HG03442 (cell line): ENCODE measurements at regions not wholly inside any gene's neighbourhood (a gene's known extent, or its start where the extent isn't known, plus 50 kb on each side); places are given as distances from the start of the nearest gene placed in this dataset.
A peak's percentile ranks its signal among the peaks of the same experiment; 100 is the strongest.

Experiments
- ATAC-seq: cut with Tn5 transposase; IDR thresholded peaks from one replicate; pipeline ENCODE4 v1.9.1; 2021; ENCODE audit warnings: mild to moderate bottlenecking, moderate library complexity; ENCODE audit not compliant: unreplicated experiment

GRCh38 chr18:72194072-72194471 lies 350.1 kb downstream of the CBLN2 start:
- no peak for ATAC-seq

DNA sequence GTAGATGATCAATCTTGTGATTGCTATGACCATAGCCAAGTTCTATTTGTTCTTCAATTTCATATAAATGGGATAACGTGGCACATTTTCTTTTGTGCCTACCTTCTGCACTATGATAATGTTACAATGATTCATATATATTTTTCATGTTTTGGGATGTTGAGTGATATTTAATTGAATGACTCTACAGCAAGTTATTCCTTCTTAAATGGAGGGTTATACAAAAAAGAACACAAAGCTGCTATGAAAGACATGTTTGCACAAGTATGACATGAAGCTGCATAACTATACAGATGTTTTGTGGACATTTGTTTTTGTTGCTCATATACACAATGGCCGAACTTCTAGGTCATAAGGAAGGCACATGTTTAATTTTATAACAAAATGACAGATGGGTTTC lies 356.2 kb downstream of the CBLN2 start:
- no peak for ATAC-seq

GRCh38 chr18:72181241-72181764 lies 362.8 kb downstream of the CBLN2 start:
- ATAC-seq = peak; percentile 77

GRCh38 chr18:72180689-72181088 lies 363.5 kb downstream of the CBLN2 start:
- ATAC-seq = no peak

GRCh38 chr18:72174972-72175649 lies 369.0 kb downstream of the CBLN2 start:
- ATAC-seq = no peak

- ATAC-seq = no peak
Observed at GRCh38 chr18:72171596-72171995, 372.5 kb downstream of the CBLN2 start.

GRCh38 chr18:72161691-72162090 lies 382.5 kb downstream of the CBLN2 start:
- no peak for ATAC-seq

DNA sequence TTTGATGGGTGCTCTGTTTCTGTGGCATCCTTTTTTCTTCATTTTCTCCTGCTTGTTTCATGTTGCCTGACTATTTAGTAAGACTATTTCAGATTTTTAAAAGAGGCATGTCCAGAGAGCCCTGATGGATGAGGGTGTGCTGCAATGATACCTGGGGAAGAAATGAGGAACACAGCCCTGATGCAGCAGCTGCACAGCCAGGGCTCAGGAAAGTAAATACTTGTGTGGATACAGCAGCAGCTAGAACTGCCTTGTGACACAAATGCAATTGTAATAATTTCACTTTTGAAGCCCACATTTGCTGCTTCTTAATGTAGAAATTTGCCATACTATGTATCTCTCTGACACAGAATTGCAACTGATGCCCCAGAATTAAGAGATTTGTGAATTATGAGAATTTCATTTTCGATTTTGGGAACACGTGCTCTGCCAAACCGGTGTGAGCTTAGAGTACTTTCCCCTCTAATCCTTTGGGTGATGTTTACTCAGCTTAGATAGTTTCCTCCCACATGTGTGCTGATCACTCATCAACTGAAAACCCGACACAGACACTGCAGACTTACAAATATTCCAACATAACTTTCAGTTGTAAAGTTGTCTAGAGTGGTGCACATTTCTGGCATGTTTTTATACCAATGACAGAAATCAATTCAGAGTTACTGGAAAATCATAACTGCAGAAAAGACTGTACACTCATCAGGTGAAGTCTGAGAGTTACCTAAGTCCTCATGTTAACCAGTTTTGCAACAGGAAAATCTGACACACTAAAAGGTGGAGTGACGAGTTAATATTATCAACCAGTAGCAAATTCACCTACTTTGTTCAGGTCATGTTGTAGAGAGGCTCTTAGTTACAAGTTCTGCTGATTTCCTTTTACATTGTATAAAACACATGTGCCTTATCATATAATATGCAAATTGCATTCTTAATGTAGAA lies 383.4 kb downstream of the CBLN2 start:
- peak; percentile 47 for ATAC-seq

- no peak for ATAC-seq
Observed at GRCh38 chr18:72155327-72155726, 388.8 kb downstream of the CBLN2 start.

DNA sequence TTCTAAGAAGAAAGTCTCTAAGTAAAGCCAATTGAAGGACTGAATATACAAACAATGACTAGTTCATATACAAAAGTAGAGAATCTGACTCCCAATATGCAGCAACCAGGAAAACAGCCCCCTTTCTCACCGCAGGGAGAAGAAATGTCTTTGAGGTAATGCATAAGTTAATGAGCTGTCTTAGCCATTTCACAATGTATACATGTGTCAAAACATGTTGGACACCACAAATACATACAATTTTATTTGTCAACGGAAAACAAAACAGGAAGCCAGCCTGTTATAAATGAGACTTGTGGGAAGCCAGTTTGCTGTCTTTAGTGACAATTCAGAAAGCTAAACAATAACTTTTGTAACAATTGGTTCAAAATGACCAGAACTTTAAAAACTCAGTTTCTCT lies 389.2 kb downstream of the CBLN2 start:
- ATAC-seq = no peak

GRCh38 chr18:72152935-72153334 lies 391.2 kb downstream of the CBLN2 start:
- ATAC-seq = no peak

DNA sequence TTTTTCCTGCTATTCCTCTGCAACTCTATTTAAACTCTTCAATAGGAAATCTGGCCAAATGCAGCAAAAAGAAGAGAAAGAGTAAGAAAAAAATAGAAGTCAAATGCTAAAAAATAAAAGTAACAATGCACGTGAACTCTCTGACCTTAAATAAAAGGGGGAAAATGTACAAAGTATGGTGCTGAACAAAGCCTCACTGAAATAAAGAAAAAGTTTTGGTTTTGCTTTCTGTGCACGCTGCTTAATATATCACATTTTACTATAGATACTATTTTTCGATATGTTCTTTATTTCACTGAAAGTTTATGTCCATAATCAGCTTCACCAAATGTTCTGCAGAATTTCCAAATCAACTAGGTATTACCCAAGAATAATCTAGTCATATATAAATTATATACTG lies 396.3 kb downstream of the CBLN2 start:
- no peak for ATAC-seq

- ATAC-seq = no peak
Observed at GRCh38 chr18:72140007-72140406, 404.1 kb downstream of the CBLN2 start.

- no peak for ATAC-seq
Observed at GRCh38 chr18:72128649-72129048, 415.5 kb downstream of the CBLN2 start.

GRCh38 chr18:72122103-72122502 lies 422.0 kb downstream of the CBLN2 start:
- ATAC-seq = no peak

- ATAC-seq = no peak
Observed at GRCh38 chr18:72119082-72119481, 425.1 kb downstream of the CBLN2 start.

GRCh38 chr18:72114801-72115594 lies 429.1 kb downstream of the CBLN2 start:
- ATAC-seq = no peak

GRCh38 chr18:72107647-72108383 lies 436.3 kb downstream of the CBLN2 start:
- ATAC-seq = no peak

DNA sequence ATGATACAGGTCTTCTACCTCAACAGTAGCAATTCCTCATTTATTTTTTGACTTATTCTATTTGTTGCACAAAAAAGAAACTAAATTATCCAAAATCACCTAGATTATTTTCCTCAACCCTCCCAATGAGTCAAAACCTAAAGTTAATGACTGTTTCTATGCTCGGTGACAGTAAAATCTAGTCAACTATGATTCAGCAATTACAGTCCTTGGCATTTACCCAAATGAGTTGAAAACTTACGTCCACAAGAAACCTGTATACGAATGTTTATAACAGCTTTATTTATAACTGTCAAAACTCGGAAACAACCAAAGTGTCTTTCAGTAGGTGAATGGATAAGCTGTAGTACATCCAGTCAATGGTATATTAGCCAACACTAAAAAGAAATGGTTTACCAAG lies 439.3 kb downstream of the CBLN2 start:
- ATAC-seq = no peak

DNA sequence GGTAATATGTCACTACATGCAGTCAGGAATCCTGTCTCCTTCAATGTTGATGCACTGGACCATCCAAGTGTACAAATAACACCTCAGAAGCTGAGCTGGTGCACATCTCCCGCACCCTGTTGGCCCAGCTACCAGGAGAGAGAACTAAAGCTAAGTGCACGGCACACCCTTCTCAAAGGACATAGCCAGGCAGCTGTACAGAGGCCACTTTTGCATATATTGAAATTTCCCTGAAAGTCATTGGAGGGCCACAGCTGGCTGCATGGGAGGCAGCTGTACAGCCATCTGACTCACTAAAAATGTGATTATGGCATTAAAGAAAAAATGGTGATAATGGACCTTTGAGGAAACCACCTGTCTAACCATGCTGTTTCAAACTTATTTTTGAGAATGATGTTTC lies 441.7 kb downstream of the CBLN2 start:
- ATAC-seq = no peak
